ENCODE measurements at regions not wholly inside any gene's neighbourhood (a gene's known extent, or its start where the extent isn't known, plus 50 kb on each side); places are given as distances from the start of the nearest gene placed in this dataset.

- TF ChIP-seq CTCF (IDR thresholded peaks at IDR 0.05) (no peak), POLR2A (IDR thresholded peaks at IDR 0.05) (no peak)
Measured at GRCh38 chr6:149266659-149267058, 50.9 kb upstream of the TAB2 start.

Measured in breast epithelium (tissue), 3 donors.